ENCODE measurements at regions not wholly inside any gene's neighbourhood (a gene's known extent, or its start where the extent isn't known, plus 50 kb on each side); places are given as distances from the start of the nearest gene placed in this dataset.

DNA sequence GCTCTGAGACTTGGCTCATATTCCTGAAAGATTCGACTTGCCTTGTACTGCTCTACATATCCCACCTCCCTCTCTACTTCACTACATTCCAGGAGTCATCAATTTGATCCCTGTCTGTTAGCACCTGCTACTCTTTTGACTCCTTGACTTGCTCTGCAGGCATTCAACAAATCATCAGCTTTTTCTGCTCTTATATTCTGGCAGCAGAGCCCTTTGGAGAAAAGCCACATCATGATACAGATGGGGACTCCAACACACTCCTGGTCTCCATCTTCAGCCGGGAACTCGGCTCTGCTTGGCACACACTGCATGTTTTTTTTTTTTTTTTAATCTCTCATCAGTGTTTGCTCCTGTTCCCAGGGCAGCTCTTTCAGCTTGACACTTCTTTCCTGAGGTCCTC lies 293.2 kb upstream of the LCORL start:
- in situ Hi-C loops (cut with HindIII; ENCODE audit: low pct_unique_long_range_greater_than_20kb, low sequenced_read_pairs) = no loop called here
- no peak for DNase-seq (ENCODE audit: low read depth, low spot score)

DNA sequence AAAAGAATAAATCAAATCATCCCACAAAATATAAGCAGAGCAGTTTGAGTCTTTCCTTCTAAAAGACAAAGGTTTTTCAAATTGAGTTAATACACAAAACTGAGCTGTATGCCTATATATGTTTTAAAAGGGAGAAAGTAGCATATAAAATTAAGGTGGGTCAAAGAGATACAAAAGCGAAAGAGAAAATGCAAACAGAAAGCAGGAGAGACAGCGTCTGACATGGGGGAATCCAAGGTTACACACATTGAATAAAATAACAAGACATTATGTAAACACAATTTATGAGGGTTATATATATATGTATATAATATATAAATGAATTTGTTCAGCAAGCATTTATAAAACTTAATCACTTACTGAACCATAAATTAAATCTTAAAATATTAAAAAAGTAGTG lies 276.1 kb upstream of the LCORL start:
- in situ Hi-C loops (cut with HindIII; ENCODE audit: low pct_unique_long_range_greater_than_20kb, low sequenced_read_pairs) = no loop called here
- DNase-seq (ENCODE audit: low read depth, low spot score) = no peak

- no peak for DNase-seq (ENCODE audit: low read depth, low spot score)
- in situ Hi-C loops (cut with HindIII; ENCODE audit: low pct_unique_long_range_greater_than_20kb, low sequenced_read_pairs) = no loop called here
Observed at GRCh38 chr4:18296411-18296810, 274.9 kb upstream of the LCORL start.

DNA sequence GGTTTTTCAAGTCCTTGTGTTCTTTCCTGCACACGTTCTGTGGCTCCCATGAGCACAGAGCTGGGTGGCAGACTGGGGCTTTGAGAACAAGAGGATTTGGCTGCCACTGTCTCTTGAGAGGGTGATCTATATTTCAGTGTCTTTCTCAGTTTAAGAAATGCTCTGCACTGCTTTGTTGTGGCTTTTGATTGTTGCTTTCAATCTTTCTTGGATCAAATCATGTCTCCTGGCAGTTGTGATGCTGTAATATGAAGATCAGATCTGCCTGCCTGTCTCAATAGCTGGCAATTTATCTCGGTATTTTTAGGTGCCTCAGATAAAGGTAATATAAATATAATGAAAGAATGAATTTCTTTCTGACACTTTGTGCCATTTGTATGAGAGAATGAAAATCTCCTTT lies 273.3 kb upstream of the LCORL start:
- in situ Hi-C loops (cut with HindIII; ENCODE audit: low pct_unique_long_range_greater_than_20kb, low sequenced_read_pairs) = no loop called here

DNA sequence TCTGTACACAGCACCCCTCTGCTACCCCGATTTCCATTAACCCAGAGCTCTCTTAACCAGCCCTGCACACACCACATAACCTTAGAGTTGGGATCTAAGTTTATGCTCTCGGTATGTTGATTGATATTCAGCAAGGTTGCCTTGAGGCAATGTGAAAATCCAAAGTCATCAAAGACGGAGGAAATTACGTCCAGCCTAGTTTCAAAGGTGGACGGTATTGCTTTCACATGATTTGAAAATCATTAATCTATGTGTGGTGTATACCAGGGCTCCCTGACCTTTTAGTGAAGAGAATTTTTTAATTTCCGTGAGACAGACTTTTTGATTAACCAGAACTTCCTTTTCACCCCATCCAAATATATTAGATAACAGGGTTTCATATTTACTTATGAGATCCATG lies 272.5 kb upstream of the LCORL start:
- no peak for DNase-seq (ENCODE audit: low read depth, low spot score)
- in situ Hi-C loops (cut with HindIII; ENCODE audit: low pct_unique_long_range_greater_than_20kb, low sequenced_read_pairs) = no loop called here

More for the DNA sequence above, 273.3 kb upstream of the LCORL start:
- no peak for DNase-seq (ENCODE audit: low read depth, low spot score)

DNA sequence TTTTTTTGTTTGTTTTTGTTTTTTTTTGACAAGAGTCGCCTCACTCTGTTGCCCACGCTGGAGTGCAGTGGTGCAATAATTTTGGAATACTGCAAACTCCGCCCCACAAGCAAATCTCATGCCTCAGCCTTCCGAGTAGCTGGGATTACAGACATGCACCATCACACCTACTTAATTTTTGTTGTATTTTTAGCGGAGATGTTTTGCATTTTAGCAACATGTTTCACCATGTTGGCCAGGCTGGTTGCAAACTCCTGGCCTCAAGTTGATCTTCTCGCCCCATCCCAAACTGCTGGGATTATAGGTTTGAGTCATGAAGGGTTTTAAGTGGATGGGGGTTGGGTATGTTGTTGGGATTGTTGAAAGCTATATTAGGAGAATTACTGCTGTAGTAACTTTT lies 270.9 kb upstream of the LCORL start:
- DNase-seq (ENCODE audit: low read depth, low spot score) = no peak
- in situ Hi-C loops (cut with HindIII; ENCODE audit: low pct_unique_long_range_greater_than_20kb, low sequenced_read_pairs) = no loop called here

DNA sequence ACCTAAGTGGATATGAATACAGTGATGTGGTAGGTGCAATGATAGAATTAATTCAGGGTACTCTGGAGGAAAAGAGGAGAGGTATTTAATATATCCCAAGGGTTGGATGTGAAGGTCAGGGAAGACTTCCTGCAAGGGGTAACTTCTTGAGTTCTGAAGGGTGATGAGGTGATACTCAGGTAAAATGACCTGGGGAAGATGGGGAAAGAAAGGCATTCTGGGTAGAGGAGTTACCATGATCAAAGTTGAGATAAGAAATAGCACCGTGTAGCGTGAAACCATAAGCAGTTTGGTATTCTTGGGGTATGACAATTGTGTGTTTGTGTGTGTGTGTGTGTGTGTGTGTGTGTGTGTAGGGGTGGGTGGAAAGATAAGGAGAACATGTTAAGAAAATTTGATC lies 270.4 kb upstream of the LCORL start:
- no peak for DNase-seq (ENCODE audit: low read depth, low spot score)
- in situ Hi-C loops (cut with HindIII; ENCODE audit: low pct_unique_long_range_greater_than_20kb, low sequenced_read_pairs) = no loop called here

DNA sequence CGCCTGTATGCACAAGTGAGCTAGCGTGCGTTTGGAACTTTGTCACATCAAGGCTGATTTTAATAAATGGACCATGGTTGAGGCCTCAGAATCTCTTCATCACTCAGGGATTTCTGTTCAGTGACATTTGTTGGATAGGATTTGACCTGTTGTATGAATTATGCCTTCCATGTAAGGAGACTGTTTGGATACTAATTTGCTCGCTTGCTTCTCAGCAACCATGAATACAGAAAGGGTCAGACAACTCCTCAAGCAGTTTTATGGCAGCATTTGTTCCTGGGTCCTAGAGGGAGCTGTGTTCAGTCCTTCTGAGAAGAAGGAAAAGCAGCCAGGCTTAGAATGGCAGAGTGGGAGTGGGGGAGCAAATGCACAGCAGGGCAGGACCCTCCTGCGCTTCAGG lies 269.7 kb upstream of the LCORL start:
- no peak for DNase-seq (ENCODE audit: low read depth, low spot score)
- in situ Hi-C loops (cut with HindIII; ENCODE audit: low pct_unique_long_range_greater_than_20kb, low sequenced_read_pairs) = no loop called here

DNA sequence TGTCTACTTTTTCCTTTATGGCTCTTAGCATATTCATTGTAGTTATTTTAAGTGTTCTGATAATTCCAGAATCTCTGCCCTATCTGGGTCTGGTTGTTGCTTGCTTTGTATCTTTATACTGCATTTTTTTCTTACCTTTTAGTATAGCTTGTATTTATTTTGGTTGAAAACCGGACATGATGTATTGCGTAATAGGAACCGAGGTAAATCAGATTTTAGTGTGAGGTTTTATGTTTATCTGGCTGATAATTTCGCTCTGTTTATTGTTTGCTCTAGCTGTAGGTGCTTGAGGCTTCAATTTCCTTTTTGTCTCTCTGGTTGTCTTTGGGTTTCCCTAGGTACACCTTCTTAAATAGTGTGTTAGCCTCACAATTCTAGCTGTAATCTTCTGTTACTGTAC lies 263.8 kb upstream of the LCORL start:
- in situ Hi-C loops (cut with HindIII; ENCODE audit: low pct_unique_long_range_greater_than_20kb, low sequenced_read_pairs) = no loop called here
- no peak for DNase-seq (ENCODE audit: low read depth, low spot score)

GRCh38 chr4:18278244-18278643 lies 256.7 kb upstream of the LCORL start:
- no peak for DNase-seq (ENCODE audit: low read depth, low spot score)
- in situ Hi-C loops (cut with HindIII; ENCODE audit: low pct_unique_long_range_greater_than_20kb, low sequenced_read_pairs) = no loop called here

DNA sequence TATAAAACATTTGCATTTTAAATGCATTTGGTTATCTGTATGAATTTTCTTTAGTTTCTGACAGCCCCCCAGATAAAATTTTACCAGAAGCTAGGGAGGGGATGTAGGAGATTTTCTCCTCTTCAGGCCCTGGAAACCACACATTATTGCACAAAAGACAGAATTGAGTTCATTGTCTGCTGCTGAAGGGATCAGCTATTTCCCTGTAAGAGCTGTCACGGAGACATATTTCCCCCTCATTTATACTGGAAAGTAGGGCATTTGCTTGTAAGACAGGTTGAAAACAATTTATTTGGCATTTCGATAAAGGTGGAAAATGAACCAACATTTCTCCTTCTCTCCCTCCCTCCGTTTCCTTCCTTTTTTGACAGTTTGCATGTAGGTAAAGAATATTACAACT lies 241.3 kb upstream of the LCORL start:
- DNase-seq (ENCODE audit: low read depth, low spot score) = no peak
- in situ Hi-C loops (cut with HindIII; ENCODE audit: low pct_unique_long_range_greater_than_20kb, low sequenced_read_pairs) = no loop called here

DNA sequence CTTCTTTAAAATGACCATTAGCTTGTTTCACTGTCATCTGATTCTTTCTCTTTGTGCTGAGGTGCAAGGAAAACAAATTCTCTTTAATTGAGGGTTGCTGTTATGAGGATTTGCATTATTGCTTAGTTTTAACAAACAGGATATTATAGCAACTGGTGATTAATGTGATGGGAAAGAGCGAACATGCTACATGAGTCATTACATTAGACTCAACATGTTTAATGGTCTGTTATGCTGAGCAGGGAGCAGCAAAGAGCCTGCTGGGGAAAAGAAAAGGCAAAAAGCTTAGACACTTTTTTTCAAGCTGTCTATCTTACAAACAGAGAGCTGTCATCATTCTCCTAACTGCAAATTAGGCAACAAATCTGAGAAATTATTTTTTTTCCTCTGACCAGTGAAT lies 230.5 kb upstream of the LCORL start:
- in situ Hi-C loops (cut with HindIII; ENCODE audit: low pct_unique_long_range_greater_than_20kb, low sequenced_read_pairs) = no loop called here
- no peak for DNase-seq (ENCODE audit: low read depth, low spot score)

- in situ Hi-C loops (cut with HindIII; ENCODE audit: low pct_unique_long_range_greater_than_20kb, low sequenced_read_pairs) = no loop called here
- DNase-seq (ENCODE audit: low read depth, low spot score) = no peak
Observed at GRCh38 chr4:18250564-18250963, 229.0 kb upstream of the LCORL start.

DNA sequence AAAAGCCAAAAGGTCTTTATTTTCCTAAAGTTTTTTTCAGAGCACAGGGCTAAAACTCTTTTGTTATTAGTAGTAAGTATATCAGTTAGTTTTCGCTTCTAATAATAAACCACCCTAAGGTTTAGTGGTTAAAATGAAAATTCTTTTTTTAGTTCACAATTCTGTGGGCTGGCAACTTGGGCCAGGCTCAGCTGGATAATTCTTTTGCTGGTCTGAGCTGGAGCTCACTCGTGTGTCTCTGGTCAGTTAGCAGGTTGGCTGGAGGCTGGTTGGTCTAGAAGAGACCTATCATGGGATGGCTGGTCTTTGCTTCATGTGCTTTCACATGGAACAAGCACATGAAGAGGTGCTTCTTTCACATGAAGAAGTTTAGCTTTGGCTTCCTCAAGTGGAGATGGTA lies 227.1 kb upstream of the LCORL start:
- in situ Hi-C loops (cut with HindIII; ENCODE audit: low pct_unique_long_range_greater_than_20kb, low sequenced_read_pairs) = no loop called here
- no peak for DNase-seq (ENCODE audit: low read depth, low spot score)

GRCh38 chr4:18247189-18247588 lies 225.6 kb upstream of the LCORL start:
- no peak for DNase-seq (ENCODE audit: low read depth, low spot score)
- in situ Hi-C loops (cut with HindIII; ENCODE audit: low pct_unique_long_range_greater_than_20kb, low sequenced_read_pairs) = no loop called here

GRCh38 chr4:18242919-18243693 lies 221.6 kb upstream of the LCORL start:
- DNase-seq (ENCODE audit: low read depth, low spot score) = no peak
- in situ Hi-C loops (cut with HindIII; ENCODE audit: low pct_unique_long_range_greater_than_20kb, low sequenced_read_pairs) = no loop called here

DNA sequence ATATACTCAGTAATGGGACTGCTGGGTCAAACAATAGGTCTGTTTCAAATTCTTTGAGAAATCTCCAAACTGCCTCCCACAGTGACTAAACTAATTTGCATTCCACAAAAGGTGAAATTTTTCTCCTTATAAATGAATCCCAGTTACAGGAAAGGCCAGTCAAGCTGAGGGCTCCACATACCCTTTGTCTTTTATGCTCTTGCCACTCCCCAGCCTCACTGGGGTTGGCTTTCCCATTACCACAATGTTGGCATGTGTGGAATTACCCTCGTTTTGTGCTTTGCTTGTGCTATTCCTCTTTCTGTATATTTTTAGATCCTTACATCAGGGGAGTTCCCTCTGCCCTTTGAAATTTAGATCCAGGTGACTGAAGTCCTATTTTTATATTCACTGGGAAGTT lies 220.2 kb upstream of the LCORL start:
- no peak for DNase-seq (ENCODE audit: low read depth, low spot score)
- in situ Hi-C loops (cut with HindIII; ENCODE audit: low pct_unique_long_range_greater_than_20kb, low sequenced_read_pairs) = no loop called here

GRCh38 chr4:18234108-18234507 lies 212.6 kb upstream of the LCORL start:
- in situ Hi-C loops (cut with HindIII; ENCODE audit: low pct_unique_long_range_greater_than_20kb, low sequenced_read_pairs) = no loop called here
- DNase-seq (ENCODE audit: low read depth, low spot score) = no peak

DNA sequence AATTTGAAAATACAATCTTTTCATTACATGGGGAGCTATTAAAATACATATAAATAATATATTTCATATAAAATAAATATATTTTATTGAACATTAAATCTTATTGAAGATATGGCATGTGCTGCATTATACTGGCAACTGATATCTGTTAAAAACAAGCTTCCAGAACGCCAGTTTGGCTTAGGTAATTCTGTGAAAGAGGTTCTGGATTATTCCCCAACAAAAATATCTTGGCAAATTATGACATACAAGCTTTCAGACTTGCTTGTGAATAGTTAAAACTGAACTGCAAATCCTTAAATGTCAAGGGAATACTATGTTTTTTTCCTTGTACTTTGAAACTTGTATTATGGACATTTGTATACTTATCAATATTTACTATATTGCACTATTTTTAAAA lies 210.2 kb upstream of the LCORL start:
- no peak for DNase-seq (ENCODE audit: low read depth, low spot score)
- in situ Hi-C loops (cut with HindIII; ENCODE audit: low pct_unique_long_range_greater_than_20kb, low sequenced_read_pairs) = no loop called here

GRCh38 chr4:18227880-18228279 lies 206.3 kb upstream of the LCORL start:
- in situ Hi-C loops (cut with HindIII; ENCODE audit: low pct_unique_long_range_greater_than_20kb, low sequenced_read_pairs) = no loop called here
- DNase-seq (ENCODE audit: low read depth, low spot score) = no peak

Measured in SK-MEL-5 (cell line).